ENCODE measurements at regions not wholly inside any gene's neighbourhood (a gene's known extent, or its start where the extent isn't known, plus 50 kb on each side); places are given as distances from the start of the nearest gene placed in this dataset.

- no peaks in the 10 kb centered on the region for H3K36me3 ChIP-seq
- no peak overlapping the region for H3K27ac ChIP-seq
- H3K4me1 ChIP-seq = no peaks in the 10 kb centered on the region
- DNase-seq (no peak), ATAC-seq (no peak)
- no peaks in the 10 kb centered on the region for H3K27me3 ChIP-seq
- intact Hi-C loops (cut with DNase I) = no loop called here
- H3K4me3 ChIP-seq = no peak overlapping the region
- H3K9me3 ChIP-seq = peaks cover 0 to 46% of the 10 kb centered on the region in 2 donors
- no peak for TF ChIP-seq CTCF (IDR thresholded peaks at IDR 0.05)
Measured at GRCh38 chr2:185942855-185943254, 204.3 kb downstream of the FSIP2 start.

GRCh38 chr2:185947722-185948121 lies 209.1 kb downstream of the FSIP2 start:
- H3K27ac ChIP-seq = no peak overlapping the region
- intact Hi-C loops (cut with DNase I) = no loop called here
- H3K4me3 ChIP-seq = no peak overlapping the region
- no peaks in the 10 kb centered on the region for H3K4me1 ChIP-seq
- no peaks in the 10 kb centered on the region for H3K27me3 ChIP-seq
- DNase-seq (no peak), ATAC-seq (no peak)
- peaks cover 0 to 28% of the 10 kb centered on the region in 2 donors for H3K9me3 ChIP-seq
- H3K36me3 ChIP-seq = no peaks in the 10 kb centered on the region
- TF ChIP-seq CTCF (IDR thresholded peaks at IDR 0.05) = no peak

- ATAC-seq = no peak
Measured at GRCh38 chr2:185952100-185952499, 213.5 kb downstream of the FSIP2 start.

GRCh38 chr2:185954389-185954788 lies 215.8 kb downstream of the FSIP2 start:
- Histone ChIP-seq H3K4me1 (no peaks in the 10 kb centered on the region), H3K27ac (no peak overlapping the region), H3K9me3 (peaks cover 0 to 9% of the 10 kb centered on the region in 2 donors), H3K27me3 (no peaks in the 10 kb centered on the region), H3K36me3 (no peaks in the 10 kb centered on the region), H3K4me3 (no peak overlapping the region)
- intact Hi-C loops (cut with DNase I) = no loop called here
- ATAC-seq = no peak
- no peak for DNase-seq
- TF ChIP-seq CTCF (IDR thresholded peaks at IDR 0.05) = no peak

More at GRCh38 chr2:185952100-185952499, 213.5 kb downstream of the FSIP2 start:
- no peak overlapping the region for H3K4me3 ChIP-seq
- no peaks in the 10 kb centered on the region for H3K4me1 ChIP-seq
- no peaks in the 10 kb centered on the region for H3K9me3 ChIP-seq
- intact Hi-C loops (cut with DNase I) = no loop called here
- DNase-seq = no peak
- no peak for TF ChIP-seq CTCF (IDR thresholded peaks at IDR 0.05)
- no peaks in the 10 kb centered on the region for H3K36me3 ChIP-seq
- H3K27me3 ChIP-seq = no peaks in the 10 kb centered on the region
- no peak overlapping the region for H3K27ac ChIP-seq

- Histone ChIP-seq H3K9me3 (peaks cover 0 to 13% of the 10 kb centered on the region in 2 donors), H3K27ac (no peak overlapping the region), H3K36me3 (no peaks in the 10 kb centered on the region), H3K4me3 (no peak overlapping the region), H3K4me1 (no peaks in the 10 kb centered on the region), H3K27me3 (no peaks in the 10 kb centered on the region)
- intact Hi-C loops (cut with DNase I) = no loop called here
- DNase-seq (no peak), ATAC-seq (no peak)
- TF ChIP-seq CTCF (IDR thresholded peaks at IDR 0.05) = no peak
Measured at GRCh38 chr2:185955050-185955449, 216.4 kb downstream of the FSIP2 start.
